Limb (tissue), 2 donors: ENCODE measurements at regions not wholly inside any gene's neighbourhood (a gene's known extent, or its start where the extent isn't known, plus 50 kb on each side); places are given as distances from the start of the nearest gene placed in this dataset.
"Not testable (repeated sequence)": the region's sequence is repeated elsewhere in the genome, so short reads cannot be mapped to it uniquely, and the experiment has no call there.

Source experiments
- DNase-seq, 2 donors: peaks; one replicate each; pipeline ENCODE4 v3.0.0-alpha.2; 2016; ENCODE audit errors: extremely low spot score in 2 of 2

DNA sequence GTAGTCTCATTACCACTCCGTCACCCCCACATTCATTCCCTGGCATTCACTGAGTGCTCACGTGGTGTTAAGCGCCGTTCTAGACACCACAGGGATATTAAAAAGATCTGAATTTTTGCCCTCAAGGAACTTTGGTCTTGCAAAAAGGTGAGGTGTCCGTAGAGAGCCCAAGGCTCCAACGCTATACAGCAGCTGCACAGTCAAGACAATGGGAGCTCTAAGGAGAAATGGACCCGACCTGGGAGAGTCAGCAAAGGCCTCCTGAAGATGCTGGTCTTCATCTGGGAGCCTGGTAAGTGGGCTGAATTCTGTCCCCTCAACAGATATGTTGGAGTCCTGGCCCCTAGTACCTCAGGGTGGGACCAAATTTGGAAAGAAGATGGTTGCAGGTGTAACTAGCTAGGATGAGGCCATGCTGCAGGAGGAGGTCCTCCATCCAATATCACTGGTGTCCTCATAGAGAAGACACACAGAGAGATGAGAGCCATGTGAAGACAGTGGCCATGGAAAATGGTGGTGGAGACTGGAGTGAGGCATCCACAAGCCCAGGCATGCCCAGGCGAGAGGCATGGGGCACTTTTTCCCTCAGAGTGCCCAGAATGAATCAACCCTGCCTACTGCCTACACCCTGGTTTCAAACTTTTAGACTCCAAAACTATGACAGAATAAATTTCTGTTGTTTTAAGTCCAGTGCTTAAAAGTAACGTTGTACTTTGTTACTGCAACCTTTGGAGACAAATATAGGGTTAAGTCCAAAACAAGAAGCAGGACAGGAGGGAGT, 247.3 kb downstream of the TTC32 start:
- no peak for DNase-seq

DNA sequence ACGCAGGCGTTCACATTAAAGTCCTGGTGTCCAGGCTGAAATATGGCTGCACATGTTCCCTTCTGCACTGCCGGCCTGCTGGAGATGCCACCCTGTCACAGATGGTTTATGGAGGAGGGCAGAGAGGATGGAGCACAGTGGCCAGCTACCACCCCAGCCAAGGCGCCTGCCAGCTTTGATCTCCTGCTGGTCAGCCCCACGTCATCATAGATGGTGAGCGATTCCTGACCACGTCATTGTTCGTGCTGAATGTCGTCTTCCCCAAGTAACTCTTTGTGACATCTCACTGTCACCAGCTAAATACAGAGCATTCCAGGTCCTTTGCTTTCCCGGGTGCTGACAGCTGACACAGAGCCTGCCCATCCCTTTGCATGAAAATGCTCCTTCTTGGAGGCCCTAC, 248.3 kb downstream of the TTC32 start:
- no peak for DNase-seq

DNA sequence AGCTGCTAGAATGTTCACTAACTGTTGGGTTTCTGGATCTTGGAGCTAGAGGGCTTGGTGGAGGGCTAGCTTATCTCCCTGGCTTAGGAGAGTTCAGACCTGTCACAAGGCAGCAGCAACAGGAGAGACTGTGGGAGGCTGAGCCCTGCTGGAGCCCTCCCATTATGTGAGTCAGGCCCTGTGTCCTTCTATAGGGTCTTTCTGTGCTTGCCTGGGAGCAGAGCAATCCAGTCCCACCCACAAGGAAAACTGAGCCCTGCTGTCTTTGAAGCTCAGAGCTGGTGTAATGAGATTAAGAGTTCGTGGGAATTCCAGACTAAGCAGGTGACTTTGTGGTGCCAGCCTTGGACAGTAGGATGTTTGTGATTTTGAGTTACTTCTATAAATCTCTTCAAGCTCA, 249.0 kb downstream of the TTC32 start:
- no peak for DNase-seq

DNA sequence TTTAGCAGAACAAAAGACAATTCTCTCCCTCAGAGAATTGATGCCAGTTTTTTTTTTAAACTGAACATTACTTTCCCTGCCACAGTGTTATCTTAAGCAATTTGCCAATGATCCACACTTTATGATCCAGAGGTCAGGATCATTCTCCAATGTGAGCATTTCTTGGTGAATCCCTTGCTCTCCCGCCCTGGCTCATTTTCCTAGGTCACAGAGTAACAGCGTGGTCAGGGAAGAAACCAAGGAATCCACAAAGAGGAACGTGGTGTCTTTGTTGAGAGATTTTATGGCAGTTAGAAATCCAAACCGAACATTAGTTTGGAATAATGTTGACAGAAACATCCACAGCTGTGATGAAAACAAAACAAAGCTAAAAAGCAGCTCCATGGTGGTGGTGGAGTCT, 250.3 kb downstream of the TTC32 start:
- no peak for DNase-seq

DNA sequence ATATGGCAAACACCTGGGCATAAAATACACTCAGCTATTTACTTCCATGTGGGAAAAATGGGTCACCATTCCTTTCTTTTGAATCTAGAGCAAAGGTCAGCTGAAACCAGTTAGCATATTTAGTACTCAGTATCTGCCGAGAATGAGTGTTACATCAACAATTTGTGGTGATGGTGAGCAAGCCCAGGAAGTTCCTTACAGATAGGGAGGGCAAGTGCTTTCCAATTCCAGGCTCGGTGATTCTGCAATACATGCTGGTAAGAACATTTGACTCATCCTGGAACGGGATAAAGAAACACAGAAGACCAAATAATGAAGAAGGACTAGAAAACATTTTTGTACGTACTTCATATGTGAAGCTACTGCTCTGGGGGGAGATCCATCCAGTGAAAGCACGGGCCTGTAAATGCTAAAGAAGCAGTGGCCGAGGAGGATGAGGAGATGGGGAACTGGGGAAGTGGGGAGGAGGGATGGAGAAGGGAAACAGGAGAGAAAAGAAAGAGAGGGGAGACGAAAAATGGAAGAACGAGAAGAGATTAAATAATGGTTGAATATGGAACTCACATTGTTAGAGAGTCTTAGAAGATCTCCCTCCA, 251.9 kb downstream of the TTC32 start:
- no peak for DNase-seq

DNA sequence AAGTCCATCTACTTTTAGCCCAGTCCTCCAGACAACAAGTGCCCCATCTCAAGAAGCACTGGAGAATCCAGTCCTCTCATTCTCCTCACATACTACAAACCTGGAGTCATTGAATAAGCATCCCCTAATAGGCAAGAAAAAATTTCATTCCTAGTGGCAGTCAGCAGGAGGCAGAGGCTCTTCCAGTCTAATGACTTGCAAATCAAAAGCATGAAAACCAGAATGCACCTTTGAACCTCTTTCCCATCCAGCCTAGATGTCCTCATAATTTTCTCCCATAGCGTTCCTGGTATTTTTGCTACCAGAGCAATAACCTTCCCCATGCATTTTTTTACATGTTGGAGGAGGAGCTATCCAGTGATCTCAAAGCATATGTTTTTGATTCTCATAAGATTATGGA, 252.6 kb downstream of the TTC32 start:
- no peak for DNase-seq

DNA sequence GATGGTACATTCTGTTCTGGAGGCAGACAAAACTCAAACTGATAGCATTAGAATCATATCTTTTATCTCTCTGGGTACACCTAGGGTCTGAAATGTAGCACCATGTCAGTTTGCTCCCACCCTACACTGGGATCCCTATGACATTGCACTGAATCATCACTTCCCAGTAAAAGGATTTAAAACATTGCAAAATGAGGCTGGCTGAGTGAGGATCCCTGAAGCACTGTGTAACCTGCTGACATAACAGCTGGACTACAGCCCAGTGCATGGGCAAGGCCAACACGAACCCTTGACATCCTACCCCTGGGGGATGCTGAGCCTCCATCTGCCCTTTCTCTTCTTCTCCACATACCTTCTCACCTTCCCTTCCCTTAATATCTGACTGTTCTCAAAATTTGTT, 253.2 kb downstream of the TTC32 start:
- no peak for DNase-seq

DNA sequence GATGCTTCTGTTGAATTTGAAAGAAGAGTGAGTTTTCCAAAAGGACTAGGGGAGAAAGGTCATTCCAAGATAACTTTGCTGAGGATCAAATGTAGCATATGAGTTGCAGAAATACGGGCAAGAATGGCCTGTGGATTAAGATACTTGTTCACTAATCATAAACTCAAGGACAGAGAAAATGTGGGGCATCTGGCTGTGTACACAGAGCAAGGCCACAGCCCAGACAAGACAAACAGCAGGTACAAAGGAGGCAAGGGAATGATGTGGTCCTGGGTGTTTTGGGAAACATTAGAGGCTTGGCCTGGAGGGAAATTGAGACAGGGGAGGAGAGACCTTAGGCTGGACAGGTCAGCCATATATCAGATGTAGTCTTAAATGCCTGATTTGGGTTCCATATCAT, 254.8 kb downstream of the TTC32 start:
- no peak for DNase-seq

DNA sequence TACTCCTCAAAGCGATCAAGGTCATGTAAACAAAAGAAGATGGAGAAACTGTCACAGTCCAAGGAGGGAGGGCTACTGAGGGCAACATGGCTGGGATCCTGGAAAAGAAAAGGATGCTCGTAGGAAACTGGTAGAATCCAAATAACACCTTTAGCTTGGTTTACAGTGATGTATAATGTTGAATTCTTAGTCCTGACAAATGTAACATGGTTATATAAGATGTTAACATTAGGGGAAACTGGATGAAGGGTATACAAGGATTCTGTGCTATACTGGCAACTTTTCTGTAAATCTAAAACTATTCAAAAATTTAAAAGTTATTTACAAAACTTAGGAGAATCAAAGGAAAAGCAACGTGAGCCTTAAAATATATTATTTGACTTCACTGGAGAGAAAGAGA, 257.0 kb downstream of the TTC32 start:
- DNase-seq, result no peak

DNA sequence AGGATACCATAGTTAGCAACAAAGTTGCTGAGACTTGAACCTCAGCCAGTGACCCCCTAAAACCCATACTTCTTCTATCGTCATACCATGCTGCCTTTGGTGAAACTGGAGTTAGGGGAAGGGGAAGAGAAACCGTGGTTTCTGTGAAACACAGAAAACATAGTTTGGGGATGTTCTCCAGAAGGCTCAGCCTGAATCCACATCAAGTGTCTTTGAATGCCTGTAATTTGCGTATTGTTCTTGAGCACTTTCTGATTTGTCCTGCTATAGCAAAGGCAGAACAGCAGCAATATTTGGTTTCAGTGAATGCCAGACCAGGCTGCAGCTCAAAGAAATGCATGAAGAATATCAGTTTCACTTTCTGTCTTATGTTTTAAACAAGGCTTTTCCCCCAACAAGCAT, 258.7 kb downstream of the TTC32 start:
- no peak for DNase-seq

DNA sequence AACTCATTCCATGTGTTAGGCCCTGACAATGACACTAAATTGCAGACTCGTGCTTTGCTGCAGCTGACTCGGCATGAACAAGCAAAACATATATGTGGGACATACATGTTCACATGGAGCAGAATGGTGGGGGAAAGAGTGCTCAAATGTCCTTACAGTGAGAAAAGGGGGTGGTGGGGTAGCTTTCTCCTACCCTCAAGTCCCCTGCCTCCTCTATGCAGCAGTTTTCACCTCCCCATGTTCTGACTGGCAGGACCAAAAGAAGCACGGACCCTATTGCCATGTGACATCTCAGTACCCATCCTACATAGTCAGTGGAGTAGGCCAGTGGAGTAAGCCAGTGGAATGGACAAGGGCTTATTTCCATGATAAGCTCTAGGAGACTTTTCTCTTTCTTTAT, 259.3 kb downstream of the TTC32 start:
- DNase-seq, result no peak

DNA sequence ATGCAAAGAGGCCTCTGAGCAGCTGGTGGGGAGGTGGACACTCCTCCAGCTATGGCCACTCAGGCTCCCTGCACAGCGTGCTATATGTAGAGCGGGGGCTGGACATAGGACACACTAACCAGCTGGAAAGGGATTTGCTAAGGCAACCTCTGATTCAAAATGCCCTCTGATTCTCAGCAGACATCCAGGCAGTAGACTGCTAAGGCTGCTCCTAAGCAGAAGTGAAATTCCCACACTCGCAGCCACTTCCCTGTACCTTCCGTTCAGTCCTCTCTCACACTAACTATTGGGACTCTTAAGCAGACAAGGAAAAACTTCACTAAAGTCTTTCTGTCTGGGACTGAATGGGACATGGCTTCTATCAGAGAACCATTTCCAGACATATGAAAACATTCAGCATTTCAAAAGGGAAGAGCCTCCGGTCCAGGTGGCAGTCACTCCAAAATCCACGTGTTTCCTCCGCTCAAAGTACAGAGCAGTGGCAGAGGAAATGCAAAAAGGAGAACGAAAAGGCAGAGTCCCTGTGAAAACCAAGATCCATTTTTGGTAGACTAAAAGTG, 265.8 kb downstream of the TTC32 start:
- DNase-seq, result no peak

DNA sequence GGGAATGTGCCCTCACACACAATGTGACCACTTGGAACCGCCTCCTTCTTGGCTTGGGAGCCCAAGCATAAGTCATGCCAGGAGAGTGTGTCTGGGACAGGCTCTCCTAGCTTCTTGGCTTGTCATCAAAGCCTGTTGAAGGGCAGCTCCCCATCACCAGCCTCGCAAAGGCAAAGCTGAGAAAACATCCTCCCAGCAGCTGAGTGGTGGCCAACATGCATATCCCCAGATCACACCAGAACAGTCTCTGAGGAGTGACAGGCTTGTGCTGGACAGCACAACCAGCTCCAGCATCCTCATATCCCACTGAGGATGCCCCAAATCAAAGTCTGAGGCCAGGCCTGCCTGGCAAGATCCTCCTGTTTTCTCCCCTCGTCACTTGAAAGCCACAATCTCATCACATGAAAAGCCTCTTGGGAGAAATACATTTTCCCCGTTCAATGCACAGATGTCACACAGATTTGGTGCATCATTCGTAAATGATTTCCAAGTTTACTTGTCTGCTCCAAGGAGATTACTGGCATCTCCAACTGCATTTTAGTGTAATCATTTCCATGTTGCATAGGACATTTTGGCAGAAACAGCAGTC, 269.3 kb downstream of the TTC32 start:
- DNase-seq, result peak in 1 of 2 donors; percentile 14

DNA sequence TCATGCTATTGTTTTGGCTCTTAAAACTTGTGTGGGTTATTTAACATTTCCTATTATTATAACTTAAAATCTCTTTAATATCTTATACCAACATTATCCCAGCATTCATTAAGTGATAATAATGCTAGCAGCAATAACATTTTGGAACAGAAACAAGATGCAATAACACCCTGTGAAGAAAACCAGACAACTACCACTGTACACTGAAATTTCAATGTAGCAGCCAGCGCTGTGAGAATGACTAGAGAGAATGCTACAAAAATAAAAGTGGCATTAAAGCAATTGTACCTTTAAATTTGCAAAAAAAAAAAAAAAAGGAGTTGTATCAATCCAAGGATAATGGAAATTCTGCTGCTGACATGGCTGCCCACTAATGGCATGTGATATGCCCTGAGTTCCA, 269.9 kb downstream of the TTC32 start:
- no peak for DNase-seq

DNA sequence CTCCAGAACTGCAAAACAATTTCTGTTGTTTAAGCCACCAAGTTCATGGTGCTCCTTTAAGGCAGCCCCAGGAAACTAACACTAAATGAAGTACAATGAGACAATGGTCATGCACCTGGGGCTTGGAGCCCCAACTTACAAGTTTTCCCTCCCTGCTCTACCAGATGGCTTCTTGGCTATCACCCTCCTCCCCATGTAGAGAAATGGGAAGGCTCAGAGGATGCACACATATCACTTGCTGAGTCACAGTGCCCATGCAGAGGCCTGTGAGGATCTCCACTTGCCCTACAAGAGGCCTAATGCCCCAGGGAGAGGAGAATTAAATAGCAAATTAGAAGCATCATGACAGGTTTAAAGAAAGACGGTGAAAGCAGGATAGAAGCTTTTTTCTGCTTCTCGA, 270.9 kb downstream of the TTC32 start:
- no peak for DNase-seq

DNA sequence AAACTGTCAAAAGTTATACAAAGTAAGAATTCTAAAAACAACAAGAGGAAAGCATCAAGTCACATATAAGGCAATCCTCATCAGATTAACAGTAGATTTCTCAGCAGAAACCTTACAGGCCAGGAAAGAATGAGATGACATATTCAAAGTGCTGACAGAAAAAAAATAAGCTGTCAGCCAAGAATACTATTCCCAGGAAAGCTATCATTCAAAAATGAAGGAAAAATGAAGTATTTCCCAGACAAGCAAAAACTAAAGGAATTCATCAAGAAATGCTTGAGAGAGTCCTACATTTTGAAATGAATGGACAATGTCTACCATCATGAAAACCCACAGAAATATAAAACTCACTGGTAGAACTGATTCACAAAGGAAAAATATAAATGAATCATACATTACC, 268.9 kb upstream of the OSR1 start:
- no peak for DNase-seq

DNA sequence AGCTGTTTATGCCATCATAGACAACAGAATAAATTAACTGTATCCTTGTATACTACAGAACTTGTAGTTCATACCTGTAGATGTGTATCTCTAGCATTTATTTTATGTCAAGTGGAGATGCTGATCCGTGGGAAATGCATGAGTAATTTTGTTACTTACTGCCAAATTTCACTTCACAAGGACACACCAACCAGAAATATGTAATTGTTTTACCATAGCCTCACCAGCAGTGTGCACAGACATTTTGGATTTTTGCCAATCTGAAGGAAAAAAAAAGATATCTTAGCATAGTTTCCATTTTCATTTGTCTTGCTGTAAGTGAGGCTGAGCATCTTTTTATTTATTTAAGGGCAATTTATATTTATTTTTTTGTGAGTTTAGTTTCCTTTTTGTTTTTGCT, 265.1 kb upstream of the OSR1 start:
- DNase-seq, result peak in 1 of 2 donors; percentile 22

DNA sequence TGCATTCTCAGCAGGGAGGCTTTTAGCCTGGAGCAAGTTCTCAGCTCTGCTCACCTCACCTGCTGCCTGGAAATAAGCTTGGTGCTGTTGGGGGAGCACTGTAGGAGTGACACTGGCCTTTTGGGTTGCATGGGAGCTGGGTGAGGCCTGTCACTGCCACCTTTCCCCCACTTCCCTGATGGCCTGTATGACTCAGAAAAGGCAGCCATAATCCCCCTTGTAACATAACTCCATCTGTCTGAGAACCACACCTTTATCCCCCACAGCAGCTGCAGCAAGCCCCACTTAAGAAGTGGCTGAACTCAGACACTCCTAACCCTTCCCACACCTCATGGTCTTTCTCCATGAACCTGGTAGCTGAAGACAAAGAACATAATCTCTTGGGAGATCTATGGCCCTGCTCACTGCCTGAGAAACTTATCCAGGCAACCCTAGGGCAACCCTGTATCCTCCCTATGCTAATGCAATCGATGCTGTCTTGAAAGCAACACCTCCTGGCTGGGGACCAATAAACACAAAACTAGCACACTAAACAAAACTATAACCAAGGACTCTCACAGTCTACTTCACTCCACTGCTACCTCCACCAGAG, 258.9 kb upstream of the OSR1 start:
- no peak for DNase-seq

DNA sequence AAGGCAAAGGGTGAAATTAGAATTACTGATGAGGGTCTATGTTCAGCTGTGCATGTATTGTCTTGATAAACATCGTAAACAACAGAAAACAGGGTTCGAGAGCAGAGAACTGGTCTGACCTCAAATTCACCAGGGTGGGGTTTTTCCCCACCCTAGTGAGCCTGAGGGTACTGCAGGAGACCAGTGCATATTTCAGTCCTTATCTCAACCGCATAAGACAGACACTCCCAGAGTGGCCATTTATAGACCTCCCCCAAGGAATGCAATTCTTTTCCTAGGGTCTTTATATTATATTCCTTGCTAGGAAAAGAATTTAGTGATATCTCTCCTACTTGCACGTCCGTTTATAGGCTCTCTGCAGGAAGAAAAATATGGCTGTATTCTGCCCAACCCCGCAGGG, 257.0 kb upstream of the OSR1 start:
- not testable (repeated sequence) for DNase-seq

DNA sequence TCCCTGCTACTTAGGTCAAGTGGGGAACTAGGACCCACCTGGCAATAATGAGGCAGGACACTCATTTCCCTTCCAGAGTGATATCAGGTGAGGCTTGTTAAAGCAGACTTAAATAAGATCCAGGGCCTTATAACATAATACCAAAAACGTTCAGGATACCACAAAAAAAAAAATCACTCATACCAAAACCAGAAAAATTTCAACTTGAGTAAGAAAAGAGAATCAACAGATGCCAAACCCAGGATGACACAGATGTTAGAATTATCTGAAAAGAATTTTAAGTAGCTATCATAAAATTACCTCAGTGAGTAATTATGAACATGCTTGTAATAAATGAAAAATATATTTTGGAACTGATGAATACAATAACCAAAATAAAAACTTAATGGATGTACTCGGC, 255.6 kb upstream of the OSR1 start:
- no peak for DNase-seq

DNA sequence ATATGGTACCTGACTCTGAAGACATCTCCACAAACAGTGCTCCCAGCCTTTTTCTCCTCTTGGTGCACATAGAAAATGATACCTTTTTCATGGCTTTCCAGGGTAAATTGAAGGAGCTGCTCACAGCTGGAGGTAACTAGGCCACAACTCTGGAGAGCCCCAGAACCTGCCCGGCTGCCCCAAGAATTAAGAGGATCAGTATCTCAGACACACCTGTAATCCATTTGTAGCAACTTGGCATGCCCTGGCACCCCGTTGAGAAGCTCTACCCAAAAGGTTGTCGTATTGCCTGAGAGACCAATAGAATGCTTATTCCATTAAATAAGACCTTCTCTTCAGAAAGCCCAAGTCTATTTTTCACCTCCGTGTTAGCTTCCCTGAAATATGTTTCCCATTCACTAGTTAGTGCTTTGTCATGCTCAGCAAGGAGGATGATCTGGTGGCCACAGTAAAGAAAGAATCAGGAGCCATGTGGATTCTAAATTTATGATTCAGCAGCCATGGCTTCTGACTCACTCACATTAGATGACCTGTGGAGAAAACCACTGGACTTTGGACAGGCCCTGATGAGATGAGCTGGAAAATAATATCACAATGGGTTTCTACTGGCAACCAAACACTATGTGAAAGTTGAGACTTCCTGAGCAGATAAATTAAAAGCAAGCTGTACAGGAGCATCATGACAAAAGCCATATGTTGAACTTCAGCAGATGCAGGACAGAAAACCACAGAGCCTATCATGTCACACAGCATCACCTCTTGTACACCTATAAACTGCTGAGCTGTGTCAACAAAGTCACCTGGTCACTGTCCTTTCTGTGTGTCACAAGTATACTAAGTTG, 253.3 kb upstream of the OSR1 start:
- no peak for DNase-seq
